Activated CD4-positive, alpha-beta T cell treated with anti-CD3 and anti-CD28 coated beads for 48 hours (primary cell): ENCODE measurements at regions not wholly inside any gene's neighbourhood (a gene's known extent, or its start where the extent isn't known, plus 50 kb on each side); places are given as distances from the start of the nearest gene placed in this dataset.
A peak's percentile ranks its signal among the peaks of the same experiment; 100 is the strongest.

Experiments
- DNase-seq: peaks from one replicate; pipeline ENCODE4 v3.0.0-alpha.2; 2020

DNA sequence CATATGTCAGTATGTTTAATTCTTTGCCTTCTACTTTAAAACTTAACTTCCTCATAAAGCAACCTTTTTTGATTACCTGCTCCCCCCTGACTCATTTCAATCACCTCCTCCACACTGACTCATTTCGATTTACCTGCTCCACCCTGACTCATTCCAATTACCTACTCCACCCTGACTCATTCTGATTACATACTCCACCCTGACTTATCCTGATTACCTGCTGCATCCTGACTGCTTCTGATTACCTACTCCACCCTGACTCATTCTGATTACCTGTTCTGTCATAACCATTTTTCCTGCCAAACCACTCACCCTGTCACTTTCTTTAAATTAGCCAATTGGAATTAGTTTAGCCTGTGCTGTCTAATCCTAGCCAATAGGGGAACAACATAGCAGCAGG lies 263.6 kb downstream of the DDX3Y start:
- peak; percentile 3 for DNase-seq
